RWPE1 (cell line): ENCODE measurements at regions not wholly inside any gene's neighbourhood (a gene's known extent, or its start where the extent isn't known, plus 50 kb on each side); places are given as distances from the start of the nearest gene placed in this dataset.

Experiments
- CTCF ChIA-PET: fragments of 350-600 bp; sonication (Branson Sonifier 250); formaldehyde crosslinking; extraction: SDS; loops from one replicate; lab custom pipeline; 2021; lab: Yijun Ruan, JAX
- POLR2A ChIA-PET: fragments of 400-600 bp; formaldehyde crosslinking; extraction: SDS; loops from one replicate; lab custom pipeline; 2020; ENCODE audit warnings: antibody characterized with exemption; ENCODE audit not compliant: low non-redundant PET; lab: Yijun Ruan, JAX
- DNase-seq: peaks from one replicate; pipeline ENCODE4 v3.0.0; 2012; ENCODE audit warnings: low spot score
- H3K27ac ChIP-seq: fragments of 450-650 bp; 2 replicates; pipeline ENCODE4 v1.5.1; 2017
- TF ChIP-seq, protein P1 (sequence below): fragments of 450-650 bp; conservative IDR thresholded peaks from 2 replicates; pipeline ENCODE4 v1.5.1; 2017; ENCODE audit warnings: low read depth, mild to moderate bottlenecking

DNA sequence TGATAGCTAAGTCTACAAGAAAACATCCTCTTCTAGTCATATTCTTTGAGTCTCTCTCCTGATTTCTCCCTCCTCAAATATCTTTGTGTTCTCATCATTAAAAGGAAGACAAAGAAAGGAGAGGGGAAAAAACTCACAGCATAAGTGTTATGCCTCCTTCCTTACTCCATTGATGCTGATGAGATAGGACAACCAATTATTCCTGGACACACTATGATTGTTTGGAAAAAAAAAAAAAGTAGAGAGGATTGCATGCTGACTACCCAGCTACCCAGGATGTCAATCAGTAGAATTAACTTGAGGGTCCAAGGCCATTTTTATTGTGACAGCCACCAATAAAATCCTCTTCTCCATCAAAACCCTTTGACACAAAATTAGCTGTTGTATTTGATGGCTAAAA, 299.1 kb upstream of the CDH8 start:
- CTCF ChIA-PET = interaction anchor here (0.6 kb wide), 1 partner anchor 66 kb away, joined by 3 read pairs; no protein-coding TSS in a partner anchor
- POLR2A ChIA-PET = no interaction called here
- DNase-seq = no peak
- H3K27ac ChIP-seq = no peak overlapping the region
- TF ChIP-seq, protein P1, sequence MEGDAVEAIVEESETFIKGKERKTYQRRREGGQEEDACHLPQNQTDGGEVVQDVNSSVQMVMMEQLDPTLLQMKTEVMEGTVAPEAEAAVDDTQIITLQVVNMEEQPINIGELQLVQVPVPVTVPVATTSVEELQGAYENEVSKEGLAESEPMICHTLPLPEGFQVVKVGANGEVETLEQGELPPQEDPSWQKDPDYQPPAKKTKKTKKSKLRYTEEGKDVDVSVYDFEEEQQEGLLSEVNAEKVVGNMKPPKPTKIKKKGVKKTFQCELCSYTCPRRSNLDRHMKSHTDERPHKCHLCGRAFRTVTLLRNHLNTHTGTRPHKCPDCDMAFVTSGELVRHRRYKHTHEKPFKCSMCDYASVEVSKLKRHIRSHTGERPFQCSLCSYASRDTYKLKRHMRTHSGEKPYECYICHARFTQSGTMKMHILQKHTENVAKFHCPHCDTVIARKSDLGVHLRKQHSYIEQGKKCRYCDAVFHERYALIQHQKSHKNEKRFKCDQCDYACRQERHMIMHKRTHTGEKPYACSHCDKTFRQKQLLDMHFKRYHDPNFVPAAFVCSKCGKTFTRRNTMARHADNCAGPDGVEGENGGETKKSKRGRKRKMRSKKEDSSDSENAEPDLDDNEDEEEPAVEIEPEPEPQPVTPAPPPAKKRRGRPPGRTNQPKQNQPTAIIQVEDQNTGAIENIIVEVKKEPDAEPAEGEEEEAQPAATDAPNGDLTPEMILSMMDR = no peak

DNA sequence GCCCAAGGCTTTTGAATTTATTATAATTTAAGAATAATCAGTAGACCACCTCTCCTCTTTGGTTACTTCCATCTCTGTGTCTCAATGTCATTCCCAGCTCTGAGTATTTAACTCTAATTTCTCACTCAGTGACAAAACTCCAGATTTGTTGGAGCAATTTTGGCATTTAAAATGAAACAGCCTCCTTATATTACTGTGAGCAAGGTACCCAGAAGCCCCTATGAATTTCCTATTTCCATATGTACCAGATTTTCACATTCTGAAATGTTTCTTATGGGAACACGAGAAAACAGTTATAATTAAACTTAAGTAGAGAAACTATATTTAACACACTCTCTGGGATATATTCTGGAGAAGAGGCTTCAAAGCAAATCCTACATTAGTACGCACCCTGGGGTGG, 285.4 kb upstream of the CDH8 start:
- TF ChIP-seq, protein P1 = no peak
- no peak overlapping the region for H3K27ac ChIP-seq
- DNase-seq = no peak
- ChIA-PET POLR2A (no interaction called here), CTCF (interaction anchor here (0.7 kb wide), 1 partner anchor 42 kb away, joined by 3 read pairs; no protein-coding TSS in a partner anchor)

- TF ChIP-seq, protein P1 = no peak
- POLR2A ChIA-PET = no interaction called here
- no peak overlapping the region for H3K27ac ChIP-seq
- no peak for DNase-seq
- CTCF ChIA-PET = no interaction called here
These were observed 262.4 kb upstream of the CDH8 start for GRCh38 chr16:62298600-62298999.

GRCh38 chr16:62294213-62294972, 258.2 kb upstream of the CDH8 start:
- POLR2A ChIA-PET = no interaction called here
- TF ChIP-seq, protein P1 = no peak
- DNase-seq = no peak
- H3K27ac ChIP-seq = no peak overlapping the region
- CTCF ChIA-PET = no interaction called here

DNA sequence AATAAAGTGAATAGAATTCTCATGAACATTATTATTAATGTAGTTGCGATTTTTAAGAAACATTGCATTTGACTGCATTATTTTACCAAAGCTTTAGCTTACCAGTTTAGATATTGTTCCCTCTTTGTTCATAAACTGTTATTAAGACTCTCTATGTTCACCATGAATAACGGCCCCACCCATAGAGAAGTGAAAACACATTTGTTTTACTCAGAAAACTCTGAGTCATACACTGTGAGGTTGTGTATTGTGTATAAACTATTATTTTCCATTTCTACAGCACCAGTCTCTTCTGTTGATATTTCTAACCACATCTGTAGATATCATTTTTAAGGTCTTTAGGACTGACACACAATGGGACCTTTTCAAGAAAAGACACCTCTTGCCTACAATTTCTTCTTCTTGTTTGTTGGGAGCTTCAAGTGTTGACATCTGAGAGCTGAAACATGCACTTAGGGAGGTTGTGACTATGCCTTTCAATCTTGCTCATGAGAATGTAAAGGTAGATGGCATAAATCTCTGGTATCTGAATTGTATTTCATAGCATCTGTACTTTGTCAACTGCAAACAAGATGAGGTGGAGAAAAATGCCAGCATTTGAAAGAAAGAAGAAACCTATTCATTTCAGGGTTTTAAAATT, 252.9 kb upstream of the CDH8 start:
- ChIA-PET CTCF (no interaction called here), POLR2A (no interaction called here)
- no peak for DNase-seq
- TF ChIP-seq, protein P1 = no peak
- H3K27ac ChIP-seq = no peak overlapping the region

GRCh38 chr16:62280506-62280905, 244.3 kb upstream of the CDH8 start:
- CTCF ChIA-PET = no interaction called here

More at GRCh38 chr16:62280506-62280905, 244.3 kb upstream of the CDH8 start:
- POLR2A ChIA-PET = no interaction called here
- DNase-seq = no peak
- TF ChIP-seq, protein P1 = no peak
- no peak overlapping the region for H3K27ac ChIP-seq
